DND-41 (cell line): ENCODE measurements at regions not wholly inside any gene's neighbourhood (a gene's known extent, or its start where the extent isn't known, plus 50 kb on each side); places are given as distances from the start of the nearest gene placed in this dataset.

ENCODE experiments used
- CTCF ChIP-seq: IDR thresholded peaks from 2 replicates; pipeline ENCODE4 v1.5.1; 2012; ENCODE audit warnings: borderline replicate concordance, low read length, moderate library complexity, mild to moderate bottlenecking; ENCODE audit not compliant: poor library complexity, severe bottlenecking; ENCODE audit errors: extremely low read depth
- EZH2 ChIP-seq: IDR thresholded peaks from 3 replicates; pipeline ENCODE4 v1.6.1; 2012; ENCODE audit warnings: borderline replicate concordance, low read depth, mild to moderate bottlenecking, moderate library complexity, low read length, inconsistent platforms; ENCODE audit not compliant: severe bottlenecking

GRCh38 chr7:37504801-37505200, 56.1 kb upstream of the ELMO1 start:
- TF ChIP-seq CTCF (no peak), EZH2 (no peak)
